ENCODE measurements at regions not wholly inside any gene's neighbourhood (a gene's known extent, or its start where the extent isn't known, plus 50 kb on each side); places are given as distances from the start of the nearest gene placed in this dataset.

- Histone ChIP-seq H3K4me1 (no peaks in the 10 kb centered on the region), H4K20me1 (ENCODE audit: low read depth) (no peaks in the 10 kb centered on the region), H3K9me3 (ENCODE audit: low read depth) (no peaks in the 10 kb centered on the region), H3K27me3 (no peaks in the 10 kb centered on the region), H3K36me3 (no peaks in the 10 kb centered on the region), H2AFZ (replicated peaks) (no peak overlapping the region), H3K4me3 (no peak overlapping the region), H3K4me2 (no peak overlapping the region), H3K9ac (no peak overlapping the region), H3K79me2 (ENCODE audit: low read depth) (no peaks in the 10 kb centered on the region), H3F3A (ENCODE audit: low read depth) (no peaks in the 10 kb centered on the region), H3K27ac (no peak overlapping the region)
- Mint-ChIP-seq H3K27me3 (ENCODE audit: insufficient read depth, low read depth) (no peaks in the 10 kb centered on the region), H3K4me1 (no peaks in the 10 kb centered on the region), H3K27ac (no peak overlapping the region), H3K4me3 (no peak overlapping the region), H3K36me3 (no peaks in the 10 kb centered on the region), H3K9me3 (no peaks in the 10 kb centered on the region)
- TF ChIP-seq CTCF (IDR thresholded peaks at IDR 0.05) (no peak), EZH2 (IDR thresholded peaks at IDR 0.05) (no peak), EZH2phosphoT487 (IDR thresholded peaks at IDR 0.05) (no peak)
- DNase-seq (ENCODE audit: low spot score) = no peak
Observed at GRCh38 chr10:8979976-8980375, 925.5 kb downstream of the GATA3 start.

- Mint-ChIP-seq H3K9me3 (no peaks in the 10 kb centered on the region), H3K36me3 (no peaks in the 10 kb centered on the region), H3K27ac (no peak overlapping the region), H3K4me1 (no peaks in the 10 kb centered on the region), H3K4me3 (no peak overlapping the region), H3K27me3 (ENCODE audit: insufficient read depth, low read depth) (no peaks in the 10 kb centered on the region)
- Histone ChIP-seq H3K4me1 (no peaks in the 10 kb centered on the region), H3K4me2 (no peak overlapping the region), H4K20me1 (ENCODE audit: low read depth) (no peaks in the 10 kb centered on the region), H3K27ac (no peak overlapping the region), H3K9ac (no peak overlapping the region), H3K36me3 (no peaks in the 10 kb centered on the region), H3K79me2 (ENCODE audit: low read depth) (no peaks in the 10 kb centered on the region), H3K9me3 (ENCODE audit: low read depth) (no peaks in the 10 kb centered on the region), H3K27me3 (no peaks in the 10 kb centered on the region), H3F3A (ENCODE audit: low read depth) (no peaks in the 10 kb centered on the region), H3K4me3 (no peak overlapping the region), H2AFZ (replicated peaks) (no peak overlapping the region)
- no peak for DNase-seq (ENCODE audit: low spot score)
- TF ChIP-seq EZH2 (IDR thresholded peaks at IDR 0.05) = no peak
Observed at GRCh38 chr10:8981277-8981676, 926.8 kb downstream of the GATA3 start.

- Histone ChIP-seq H3K9me3 (ENCODE audit: low read depth) (no peaks in the 10 kb centered on the region), H3K27ac (no peak overlapping the region), H3K4me1 (no peaks in the 10 kb centered on the region), H2AFZ (replicated peaks) (no peak overlapping the region), H3K79me2 (ENCODE audit: low read depth) (no peaks in the 10 kb centered on the region), H3K9ac (no peak overlapping the region), H3K27me3 (no peaks in the 10 kb centered on the region), H3K4me3 (no peak overlapping the region), H4K20me1 (ENCODE audit: low read depth) (no peaks in the 10 kb centered on the region), H3K4me2 (no peak overlapping the region), H3F3A (ENCODE audit: low read depth) (no peaks in the 10 kb centered on the region), H3K36me3 (no peaks in the 10 kb centered on the region)
- no peaks in the 10 kb centered on the region for H3K9me3 Mint-ChIP-seq
- H3K4me1 Mint-ChIP-seq = no peaks in the 10 kb centered on the region
- H3K27me3 Mint-ChIP-seq (ENCODE audit: insufficient read depth, low read depth) = no peaks in the 10 kb centered on the region
- no peak overlapping the region for H3K27ac Mint-ChIP-seq
- H3K36me3 Mint-ChIP-seq = no peaks in the 10 kb centered on the region
- no peak for TF ChIP-seq EZH2phosphoT487 (IDR thresholded peaks at IDR 0.05)
- no peak for TF ChIP-seq CTCF (IDR thresholded peaks at IDR 0.05)
- no peak for TF ChIP-seq EZH2 (IDR thresholded peaks at IDR 0.05)
- no peak for DNase-seq (ENCODE audit: low spot score)
- H3K4me3 Mint-ChIP-seq = no peak overlapping the region
Observed at GRCh38 chr10:8985651-8986050, 931.2 kb downstream of the GATA3 start.

- TF ChIP-seq EZH2phosphoT487 (IDR thresholded peaks at IDR 0.05) (no peak), EZH2 (IDR thresholded peaks at IDR 0.05) (no peak), CTCF (IDR thresholded peaks at IDR 0.05) (no peak)
- Histone ChIP-seq H3F3A (ENCODE audit: low read depth) (no peaks in the 10 kb centered on the region), H3K9ac (no peak overlapping the region), H2AFZ (replicated peaks) (no peak overlapping the region), H3K27ac (no peak overlapping the region), H3K9me3 (ENCODE audit: low read depth) (no peaks in the 10 kb centered on the region), H3K36me3 (no peaks in the 10 kb centered on the region), H3K27me3 (no peaks in the 10 kb centered on the region), H3K4me2 (no peak overlapping the region), H4K20me1 (ENCODE audit: low read depth) (no peaks in the 10 kb centered on the region), H3K4me3 (no peak overlapping the region), H3K79me2 (ENCODE audit: low read depth) (no peaks in the 10 kb centered on the region), H3K4me1 (no peaks in the 10 kb centered on the region)
- Mint-ChIP-seq H3K4me3 (no peak overlapping the region), H3K27me3 (ENCODE audit: insufficient read depth, low read depth) (no peaks in the 10 kb centered on the region), H3K9me3 (no peaks in the 10 kb centered on the region), H3K36me3 (no peaks in the 10 kb centered on the region), H3K27ac (no peak overlapping the region), H3K4me1 (no peaks in the 10 kb centered on the region)
- no peak for DNase-seq (ENCODE audit: low spot score)
Observed at GRCh38 chr10:8986975-8987374, 932.5 kb downstream of the GATA3 start.

Measured in neural progenitor cell (in vitro differentiated cells).